Body of pancreas (tissue), 4 donors: ENCODE measurements at regions not wholly inside any gene's neighbourhood (a gene's known extent, or its start where the extent isn't known, plus 50 kb on each side); places are given as distances from the start of the nearest gene placed in this dataset.

Experiments
- ATAC-seq: fragments of 150-250 bp; one replicate; pipeline ENCODE4 v1.9.1; 2016
- DNase-seq, 4 donors: peaks; one replicate each; pipeline ENCODE4 v3.0.0-alpha.2; 2019
- H3K27ac ChIP-seq, 4 donors: fragments of 200-600 bp; sonication (generic); 1 replicate in 3 of 4; 2 replicates in 1 of 4; pipeline versions ENCODE4 v1.5.1 to v1.6.1; 2016 to 2019; ENCODE audit warnings: mild to moderate bottlenecking in 1 of 4, mixed read lengths in 1 of 4, moderate library complexity in 1 of 4
- H3K27me3 ChIP-seq, 2 donors: fragments of 200-600 bp; sonication (generic); one replicate each; pipeline ENCODE4 v1.6.0; 2016; ENCODE audit warnings: mild to moderate bottlenecking in 1 of 2
- H3K36me3 ChIP-seq, 2 donors: fragments of 200-600 bp; sonication (generic); replicated peaks in 1 of 2; 2 replicates each; pipeline ENCODE4 v1.5.1; 2016; ENCODE audit warnings: low read depth in 2 of 2; ENCODE audit not compliant: insufficient read depth in 1 of 2
- H3K4me1 ChIP-seq: fragments of 200-600 bp; sonication (generic); one replicate; pipeline ENCODE4 v1.6.0; 2016
- H3K4me3 ChIP-seq, 2 donors: fragments of 200-600 bp; sonication (generic); 1 replicate in 1 of 2; 2 replicates in 1 of 2; pipeline ENCODE4 v1.5.1; 2016 to 2019
- H3K9me3 ChIP-seq, 3 donors: fragments of 200-600 bp; sonication (generic); 1 replicate in 2 of 3; 2 replicates in 1 of 3; pipeline ENCODE4 v1.5.1; 2016
- POLR2A ChIP-seq, 3 donors: fragments of 450-650 bp; IDR thresholded peaks; one replicate each; pipeline ENCODE4 v1.6.1; 2016; ENCODE audit warnings: antibody characterized with exemption in 3 of 3, mild to moderate bottlenecking in 2 of 3
- WGBS, 2 donors: methylation state at CpG; one replicate each; pipeline ENCODE4 v1.1.5; 2017; 5-methylcytosine and 5-hydroxymethylcytosine counted together
- intact Hi-C: fragments of 100-400 bp; cut with DNase I; formaldehyde crosslinking; loops from one replicate; pipeline ENCODE4 v1.15.1; 2023
- TF ChIP-seq, protein P1 (sequence below), 7 experiments: fragments of 450-650 bp in 4 of 7; fragments of 200-600 bp in 3 of 7; sonication (generic) in 3 of 7; IDR thresholded peaks; one replicate each; pipeline ENCODE4 v1.5.1; 2016 to 2019; ENCODE audit warnings: antibody characterized with exemption in 7 of 7

DNA sequence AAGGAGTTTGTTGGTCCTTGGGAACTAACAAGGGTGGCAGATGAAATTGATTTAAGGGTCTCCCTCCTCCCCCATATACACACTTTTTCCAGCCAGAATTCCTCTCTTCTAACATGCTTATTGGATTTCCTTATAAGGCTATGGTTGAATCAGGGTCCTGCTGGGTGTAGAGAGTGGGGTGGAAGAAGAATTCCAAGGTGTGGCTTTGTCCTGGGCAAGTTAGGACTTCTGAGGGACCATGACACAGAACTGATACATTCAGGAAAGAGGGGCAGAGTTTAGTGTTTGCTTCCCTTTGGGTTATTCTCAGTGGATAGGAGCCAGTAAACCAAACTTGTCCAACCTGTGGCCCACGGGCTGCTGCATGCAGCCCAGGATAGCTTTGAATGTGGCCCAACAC lies 116.5 kb downstream of the SNX18 start:
- Histone ChIP-seq H3K4me1 (no peaks in the 10 kb centered on the region), H3K27me3 (no peaks in the 10 kb centered on the region), H3K9me3 (no peaks in the 10 kb centered on the region), H3K27ac (no peak overlapping the region), H3K36me3 (no peaks in the 10 kb centered on the region), H3K4me3 (no peak overlapping the region)
- 68% methylated on average over 1 of the region's 1 CpG for WGBS, 2 donors
- ATAC-seq (no peak), DNase-seq (no peak)
- intact Hi-C loops = no loop called here
- TF ChIP-seq, protein P1, sequence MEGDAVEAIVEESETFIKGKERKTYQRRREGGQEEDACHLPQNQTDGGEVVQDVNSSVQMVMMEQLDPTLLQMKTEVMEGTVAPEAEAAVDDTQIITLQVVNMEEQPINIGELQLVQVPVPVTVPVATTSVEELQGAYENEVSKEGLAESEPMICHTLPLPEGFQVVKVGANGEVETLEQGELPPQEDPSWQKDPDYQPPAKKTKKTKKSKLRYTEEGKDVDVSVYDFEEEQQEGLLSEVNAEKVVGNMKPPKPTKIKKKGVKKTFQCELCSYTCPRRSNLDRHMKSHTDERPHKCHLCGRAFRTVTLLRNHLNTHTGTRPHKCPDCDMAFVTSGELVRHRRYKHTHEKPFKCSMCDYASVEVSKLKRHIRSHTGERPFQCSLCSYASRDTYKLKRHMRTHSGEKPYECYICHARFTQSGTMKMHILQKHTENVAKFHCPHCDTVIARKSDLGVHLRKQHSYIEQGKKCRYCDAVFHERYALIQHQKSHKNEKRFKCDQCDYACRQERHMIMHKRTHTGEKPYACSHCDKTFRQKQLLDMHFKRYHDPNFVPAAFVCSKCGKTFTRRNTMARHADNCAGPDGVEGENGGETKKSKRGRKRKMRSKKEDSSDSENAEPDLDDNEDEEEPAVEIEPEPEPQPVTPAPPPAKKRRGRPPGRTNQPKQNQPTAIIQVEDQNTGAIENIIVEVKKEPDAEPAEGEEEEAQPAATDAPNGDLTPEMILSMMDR (IDR thresholded peaks at IDR 0.05) = no peak
- no peak for TF ChIP-seq POLR2A (IDR thresholded peaks at IDR 0.05)

- DNase-seq = no peak
- H3K9me3 ChIP-seq = no peaks in the 10 kb centered on the region
- H3K4me1 ChIP-seq = peaks cover 7% of the 10 kb centered on the region
- no peak overlapping the region for H3K27ac ChIP-seq
- no peak for TF ChIP-seq POLR2A (IDR thresholded peaks at IDR 0.05)
- TF ChIP-seq, protein P1 (IDR thresholded peaks at IDR 0.05) = no peak
- intact Hi-C loops = no loop called here
- no peak overlapping the region for H3K4me3 ChIP-seq
- H3K36me3 ChIP-seq = no peaks in the 10 kb centered on the region
- H3K27me3 ChIP-seq = no peaks in the 10 kb centered on the region
- no peak for ATAC-seq
- 72 to 78% methylated on average over 5 to 6 of the region's 6 CpGs for WGBS, 2 donors
Observed at GRCh38 chr5:54632131-54632701, 114.7 kb downstream of the SNX18 start.

DNA sequence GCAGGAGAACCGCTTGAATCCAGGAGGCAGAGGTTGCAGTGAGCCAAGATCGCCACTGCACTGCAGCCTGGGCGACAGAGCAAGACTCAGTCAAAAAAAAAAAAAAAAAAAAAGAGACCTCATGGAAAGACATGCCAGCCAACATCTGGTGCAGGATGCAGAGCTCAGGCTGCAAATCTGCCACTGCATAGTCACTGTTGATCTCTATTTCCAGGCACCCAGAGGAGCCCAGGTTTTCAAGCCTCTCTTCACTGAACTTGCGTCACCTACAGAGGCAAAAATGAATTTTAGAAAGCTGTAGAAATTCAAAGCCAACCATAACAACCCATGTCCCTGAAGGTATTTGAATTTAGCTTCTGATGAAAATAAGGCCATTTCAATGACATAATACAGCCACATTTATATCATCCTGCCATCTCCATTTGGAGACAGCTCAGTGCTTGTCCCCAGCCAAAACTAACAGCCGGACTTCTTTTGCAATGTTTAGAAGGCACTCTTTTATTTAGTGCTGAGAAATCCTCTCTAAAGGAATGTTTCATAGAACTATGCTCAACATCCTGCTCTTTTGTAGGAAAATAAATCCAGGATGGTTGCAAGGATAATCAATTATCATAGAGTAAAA lies 113.3 kb downstream of the SNX18 start:
- H3K27ac ChIP-seq = no peak overlapping the region
- TF ChIP-seq POLR2A (IDR thresholded peaks at IDR 0.05) = no peak
- TF ChIP-seq, protein P1 (IDR thresholded peaks at IDR 0.05) = no peak
- intact Hi-C loops = no loop called here
- peak; percentile 35 for ATAC-seq
- 87 to 88% methylated on average over 5 of the region's 5 CpGs for WGBS, 2 donors
- no peak overlapping the region for H3K4me3 ChIP-seq
- DNase-seq = no peak
- no peaks in the 10 kb centered on the region for H3K27me3 ChIP-seq
- H3K4me1 ChIP-seq = peaks cover 7% of the 10 kb centered on the region
- H3K9me3 ChIP-seq = no peaks in the 10 kb centered on the region
- H3K36me3 ChIP-seq = no peaks in the 10 kb centered on the region

DNA sequence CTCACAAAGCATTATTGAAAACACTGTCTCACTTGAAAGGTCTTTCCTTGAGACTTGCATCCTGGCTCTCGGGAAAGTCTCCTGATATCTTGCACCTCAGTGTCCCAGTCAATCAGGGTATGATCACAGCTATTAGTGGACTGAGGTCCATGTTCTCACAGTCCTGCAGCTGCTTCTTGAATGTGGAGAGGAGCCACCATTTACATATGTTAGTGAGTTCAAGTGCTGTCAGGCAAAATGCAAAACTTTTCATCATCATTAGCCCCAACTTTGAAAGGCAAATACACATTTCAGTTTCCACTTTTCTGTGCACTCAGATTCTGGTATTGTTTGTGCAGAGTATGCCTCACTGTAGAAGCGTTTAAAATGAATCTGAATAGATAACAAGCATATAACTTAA lies 111.6 kb downstream of the SNX18 start:
- TF ChIP-seq POLR2A (IDR thresholded peaks at IDR 0.05) = no peak
- TF ChIP-seq, protein P1 (IDR thresholded peaks at IDR 0.05) = no peak
- WGBS, 2 donors = 90 to 92% methylated on average over 2 of the region's 2 CpGs
- ATAC-seq = no peak
- no peaks in the 10 kb centered on the region for H3K9me3 ChIP-seq
- DNase-seq = no peak
- H3K4me3 ChIP-seq = no peak overlapping the region
- peaks cover 7% of the 10 kb centered on the region for H3K4me1 ChIP-seq
- H3K27me3 ChIP-seq = no peaks in the 10 kb centered on the region
- H3K27ac ChIP-seq = no peak overlapping the region
- H3K36me3 ChIP-seq = no peaks in the 10 kb centered on the region
- intact Hi-C loops = no loop called here

- no peaks in the 10 kb centered on the region for H3K36me3 ChIP-seq
- H3K4me3 ChIP-seq = no peak overlapping the region
- peak; percentile 42 for ATAC-seq
- intact Hi-C loops = no loop called here
- no peak for DNase-seq
- no peaks in the 10 kb centered on the region for H3K27me3 ChIP-seq
- TF ChIP-seq, protein P1 (IDR thresholded peaks at IDR 0.05) = no peak
- no peak for TF ChIP-seq POLR2A (IDR thresholded peaks at IDR 0.05)
- no peaks in the 10 kb centered on the region for H3K9me3 ChIP-seq
- no peak overlapping the region for H3K27ac ChIP-seq
- 71 to 83% methylated on average over 1 of the region's 1 CpG for WGBS, 2 donors
- peaks cover 7% of the 10 kb centered on the region for H3K4me1 ChIP-seq
Observed at GRCh38 chr5:54628050-54628449, 110.5 kb downstream of the SNX18 start.
